Left renal cortex interstitium (tissue), 4 donors: ENCODE measurements at regions not wholly inside any gene's neighbourhood (a gene's known extent, or its start where the extent isn't known, plus 50 kb on each side); places are given as distances from the start of the nearest gene placed in this dataset.
"Not testable (repeated sequence)": the region's sequence is repeated elsewhere in the genome, so short reads cannot be mapped to it uniquely, and the experiment has no call there.

Experiments
- DNase-seq, 4 donors: peaks; one replicate each; pipeline ENCODE4 v3.0.0-alpha.2; 2013; ENCODE audit warnings: low read depth in 4 of 4, low spot score in 2 of 4, missing footprints in 1 of 4

DNA sequence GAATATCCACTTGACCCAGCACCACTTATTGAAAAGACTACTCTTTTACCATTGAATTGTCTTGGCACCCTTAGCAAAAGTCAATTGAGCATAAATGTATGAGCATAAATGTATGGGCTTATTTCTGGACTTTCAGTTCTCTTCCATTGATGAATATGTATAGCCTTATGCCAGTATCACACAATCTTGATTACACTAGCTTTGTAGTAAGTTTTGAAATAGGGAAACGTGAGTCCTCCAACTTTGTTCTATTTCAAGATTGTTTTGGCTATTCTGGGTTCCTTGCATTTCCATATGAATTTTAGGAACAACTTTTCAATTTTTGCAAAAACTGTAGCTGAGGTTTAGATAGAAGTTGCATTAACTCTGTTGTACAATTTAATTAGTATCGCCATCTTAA lies 601.0 kb downstream of the TLE1 start:
- no peak for DNase-seq

DNA sequence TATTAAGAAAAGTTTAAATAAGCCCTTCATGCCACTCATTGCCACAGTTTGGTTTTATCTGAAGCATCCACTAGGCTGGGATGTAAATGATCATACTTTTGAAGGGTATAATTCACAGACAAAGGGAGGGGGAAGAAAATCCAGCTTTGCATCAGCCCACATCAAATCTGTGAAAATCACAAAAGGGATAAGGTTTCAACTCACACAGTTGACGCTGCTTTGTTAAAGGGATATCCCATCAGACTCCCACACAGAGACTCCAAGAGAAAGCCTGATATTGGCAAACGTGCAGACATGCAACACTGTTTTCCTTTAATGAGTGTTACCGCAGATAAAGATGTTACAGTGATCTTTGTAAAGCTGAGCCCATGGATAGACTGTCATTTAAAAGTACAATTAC lies 602.9 kb downstream of the TLE1 start:
- no peak for DNase-seq

DNA sequence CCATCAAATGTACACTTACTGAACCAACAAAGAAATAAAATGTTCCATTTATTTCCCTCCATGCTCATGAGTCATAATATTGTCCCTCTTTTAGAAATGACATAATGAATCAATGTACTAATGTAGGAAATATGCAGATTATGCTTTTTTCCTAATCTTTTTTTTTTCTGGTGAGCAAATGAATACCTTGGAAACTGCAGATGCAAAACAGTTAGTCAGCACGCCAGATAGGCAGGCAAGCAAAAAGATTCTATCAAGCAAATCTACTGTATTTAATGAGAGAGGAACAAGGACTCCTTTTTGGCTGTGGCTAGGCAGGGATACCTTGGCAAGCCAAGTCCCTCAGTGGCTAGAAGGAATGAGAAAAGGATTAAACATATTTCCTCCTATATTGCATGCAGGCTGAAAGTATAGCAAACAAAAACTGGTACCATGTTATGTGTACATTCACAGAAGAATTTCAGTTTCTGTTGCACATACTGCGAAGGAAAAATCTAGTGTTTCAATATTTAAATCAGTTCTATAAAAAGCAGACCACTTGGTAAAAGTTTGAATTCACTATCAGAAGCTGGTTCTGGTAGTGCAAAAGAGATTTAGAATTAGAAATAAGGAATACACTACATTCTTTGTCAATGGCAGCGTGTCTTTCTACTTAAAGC lies 605.4 kb downstream of the TLE1 start:
- no peak for DNase-seq

DNA sequence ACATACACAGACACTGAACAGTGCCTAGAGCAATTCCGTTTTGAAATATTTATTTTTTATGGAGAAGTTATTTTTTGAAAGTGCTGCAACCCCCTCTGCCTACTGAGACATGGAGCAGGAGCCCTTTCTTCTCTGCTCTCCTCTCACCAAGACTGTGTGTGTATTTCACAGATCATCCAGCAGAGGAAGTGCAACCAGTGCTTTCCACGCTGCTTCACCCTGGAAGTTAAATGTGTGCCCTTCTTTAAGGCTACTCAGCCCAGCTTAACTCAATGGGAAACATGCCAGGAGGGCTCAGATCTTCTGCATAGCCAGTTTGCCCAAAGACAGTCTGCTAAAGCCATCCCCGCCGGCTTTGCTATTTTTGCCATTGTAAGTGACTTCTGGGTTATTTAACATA lies 606.3 kb downstream of the TLE1 start:
- no peak for DNase-seq

DNA sequence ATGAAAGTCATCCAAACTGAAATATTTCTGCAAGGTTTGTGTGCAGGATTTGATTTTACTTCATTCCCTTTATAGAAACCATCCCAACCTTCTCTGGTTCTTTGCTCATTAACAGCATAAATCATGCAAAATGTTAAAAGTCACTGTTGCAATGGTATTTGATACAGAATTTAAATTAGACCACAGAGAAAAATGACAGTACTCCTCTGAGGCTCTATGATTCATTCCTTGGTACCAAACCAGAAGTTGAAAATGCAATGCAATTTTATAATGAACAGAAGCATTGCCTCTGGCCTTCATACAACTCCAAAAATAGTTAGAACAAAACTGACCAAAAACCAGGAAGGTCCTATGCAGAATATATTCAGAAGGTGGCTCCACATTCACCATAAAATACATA lies 607.1 kb downstream of the TLE1 start:
- DNase-seq = no peak

DNA sequence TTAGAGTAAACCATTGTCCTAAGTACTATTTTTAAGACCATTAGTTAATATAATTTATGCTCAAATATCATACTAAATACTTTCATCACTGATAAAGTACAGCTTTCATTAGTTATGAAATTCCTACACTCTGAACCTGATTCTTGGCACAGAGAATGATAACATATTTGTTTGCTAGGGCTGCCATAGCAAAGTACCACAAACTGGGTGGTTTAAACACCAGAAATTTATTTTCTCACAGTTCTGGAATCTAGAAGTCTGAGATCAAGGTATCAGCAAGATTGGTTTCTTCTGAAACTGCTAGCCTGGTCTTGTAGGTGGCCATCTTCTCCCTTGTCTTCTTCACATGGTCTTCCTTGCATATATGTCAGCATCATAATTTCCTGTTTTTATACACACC lies 608.4 kb downstream of the TLE1 start:
- no peak for DNase-seq

DNA sequence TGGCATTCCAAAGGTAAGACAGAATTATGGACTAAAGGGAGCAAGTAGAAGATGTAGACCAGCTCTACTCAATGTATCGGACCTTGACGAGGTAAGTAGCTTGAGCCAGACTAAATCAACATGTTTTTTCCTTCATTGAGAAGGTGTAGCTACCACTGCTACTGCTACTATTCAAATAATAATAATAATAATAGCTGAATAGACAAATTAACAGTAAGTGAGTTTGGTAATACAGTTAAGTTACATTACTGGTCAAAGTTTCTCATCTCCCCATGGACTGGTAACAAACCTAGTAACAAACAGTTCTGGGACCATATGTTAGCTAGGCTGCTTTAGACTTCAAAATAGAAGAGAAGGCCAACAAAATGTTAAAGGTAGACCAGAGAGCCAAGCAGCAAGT lies 609.2 kb downstream of the TLE1 start:
- DNase-seq = no peak

DNA sequence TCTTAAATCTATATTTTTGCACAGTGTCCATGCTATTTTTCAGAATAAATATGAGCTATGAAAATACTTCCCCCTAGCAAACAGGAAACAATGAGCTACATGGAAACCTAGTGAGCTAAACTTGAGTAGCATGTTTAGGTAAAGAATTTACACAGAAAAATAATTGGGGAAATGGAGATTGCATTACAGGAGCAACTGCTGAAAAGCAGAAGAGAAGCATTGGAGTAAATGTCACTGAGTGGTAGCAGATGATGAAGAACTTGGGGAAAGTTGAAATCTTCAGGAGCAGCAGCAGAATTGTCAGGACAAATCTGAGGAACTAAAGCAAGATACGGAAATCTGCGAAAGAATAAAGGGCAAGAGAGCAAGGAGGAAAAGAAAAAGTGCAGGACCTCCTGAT lies 610.3 kb downstream of the TLE1 start:
- no peak for DNase-seq

DNA sequence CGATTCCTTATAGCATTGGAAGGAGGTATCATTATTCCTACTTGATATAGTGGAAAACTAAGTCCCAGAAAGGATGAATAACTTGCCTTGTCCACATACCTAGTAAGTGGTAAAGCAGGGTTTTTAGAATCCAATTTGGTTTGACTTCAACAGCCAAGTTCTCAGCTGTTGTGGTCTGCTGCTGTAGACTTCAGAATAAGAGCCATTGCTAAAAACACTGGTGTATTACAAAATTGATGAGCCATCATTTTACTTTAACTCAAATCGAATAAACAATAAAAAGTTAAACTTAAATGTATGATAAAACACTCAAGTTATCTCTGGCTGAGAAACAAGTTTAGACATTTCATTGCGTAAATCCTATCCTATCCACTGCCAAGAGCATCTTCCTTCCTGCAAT lies 610.8 kb downstream of the TLE1 start:
- DNase-seq = no peak

DNA sequence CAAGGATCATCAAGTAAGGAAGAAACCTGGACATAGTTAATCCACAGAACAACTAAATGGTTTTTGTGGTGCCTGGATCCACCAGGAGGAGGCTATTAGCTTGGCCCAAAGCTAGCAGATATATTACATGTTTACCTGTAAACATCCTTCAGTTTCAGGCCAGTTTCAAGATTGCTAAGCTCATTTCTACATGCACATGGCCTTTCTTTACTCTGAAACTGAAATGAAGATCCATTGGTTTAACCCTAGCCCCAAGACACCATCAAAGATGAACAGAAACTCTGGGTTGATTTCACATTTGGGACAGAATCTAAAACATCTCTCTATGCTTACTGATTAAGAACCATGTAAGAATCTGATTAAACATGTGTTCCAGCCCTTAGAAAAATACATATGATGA lies 611.8 kb downstream of the TLE1 start:
- no peak for DNase-seq

DNA sequence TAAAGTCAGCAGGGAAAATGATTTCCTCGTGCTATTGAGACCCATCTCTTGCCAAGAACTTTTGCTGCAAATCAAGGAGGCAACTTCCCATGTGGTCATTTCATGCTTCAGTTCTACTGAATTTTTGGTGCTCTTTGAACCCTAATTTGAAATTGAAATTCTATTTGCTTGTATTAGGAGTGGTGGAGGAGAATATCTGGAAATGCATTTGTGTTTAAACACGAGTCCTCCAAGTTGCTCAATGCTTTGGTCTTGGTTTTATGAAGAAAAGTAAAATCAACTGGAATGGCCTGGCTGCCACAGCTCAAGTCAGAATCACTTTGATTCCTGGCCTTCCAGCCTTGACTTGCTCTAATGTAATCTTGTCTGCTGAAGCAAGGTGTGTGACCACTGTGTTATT lies 613.2 kb downstream of the TLE1 start:
- DNase-seq = no peak

DNA sequence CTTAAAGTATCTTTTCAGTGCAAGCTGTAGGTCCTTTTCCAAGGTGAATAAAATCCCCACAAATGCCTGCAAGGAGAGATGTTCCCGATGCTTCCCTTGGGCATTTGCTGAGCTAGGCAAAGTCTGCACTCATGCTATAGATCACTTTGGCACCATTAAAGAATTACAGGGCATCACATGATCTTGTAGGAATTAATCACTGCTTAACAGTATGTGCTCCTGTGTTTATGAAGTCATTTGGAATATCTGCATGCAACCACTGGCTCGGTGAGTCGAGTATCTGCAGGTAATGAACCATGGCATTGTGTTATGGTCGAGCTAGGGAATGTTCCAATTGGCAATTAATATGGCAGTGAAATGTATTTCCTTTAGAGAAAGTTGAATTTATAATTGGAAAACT lies 615.1 kb downstream of the TLE1 start:
- DNase-seq = no peak

DNA sequence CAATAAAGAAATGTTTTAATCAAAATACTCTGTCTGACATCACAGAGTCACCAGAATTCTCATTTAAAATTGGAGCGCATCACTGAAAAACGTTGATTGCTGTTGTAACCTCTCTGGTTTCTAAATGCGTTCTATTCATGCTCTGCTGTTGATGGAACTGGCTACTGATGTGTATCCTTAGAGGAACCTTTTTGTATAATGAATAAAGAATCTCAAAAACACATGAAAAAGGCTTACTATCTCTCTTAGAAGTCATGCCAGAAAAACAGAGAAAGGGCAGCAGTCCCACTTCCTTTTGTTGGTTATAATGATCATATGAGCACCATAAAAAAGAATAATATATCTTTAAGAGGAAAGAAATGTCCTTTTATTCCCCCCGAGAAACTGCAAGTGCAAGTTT lies 615.5 kb downstream of the TLE1 start:
- DNase-seq = no peak

DNA sequence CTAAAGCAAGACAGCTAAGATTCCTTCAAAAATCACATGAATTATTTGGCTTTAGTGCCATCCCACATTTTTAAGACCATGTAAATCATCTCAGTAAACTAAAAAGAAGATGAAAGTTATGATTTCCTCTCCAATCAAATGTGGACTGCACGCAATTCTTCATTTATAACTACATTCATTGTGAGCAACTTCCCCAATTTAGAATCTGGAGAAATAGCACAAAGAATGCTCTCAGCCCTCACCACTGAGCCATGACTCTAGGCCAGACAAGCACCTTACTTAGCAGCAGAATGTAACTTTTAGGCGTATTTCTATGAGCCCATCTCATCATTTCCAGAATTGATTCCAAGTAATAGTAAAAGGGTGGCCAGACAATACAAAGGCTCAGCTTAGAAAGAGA lies 616.6 kb downstream of the TLE1 start:
- DNase-seq = no peak

DNA sequence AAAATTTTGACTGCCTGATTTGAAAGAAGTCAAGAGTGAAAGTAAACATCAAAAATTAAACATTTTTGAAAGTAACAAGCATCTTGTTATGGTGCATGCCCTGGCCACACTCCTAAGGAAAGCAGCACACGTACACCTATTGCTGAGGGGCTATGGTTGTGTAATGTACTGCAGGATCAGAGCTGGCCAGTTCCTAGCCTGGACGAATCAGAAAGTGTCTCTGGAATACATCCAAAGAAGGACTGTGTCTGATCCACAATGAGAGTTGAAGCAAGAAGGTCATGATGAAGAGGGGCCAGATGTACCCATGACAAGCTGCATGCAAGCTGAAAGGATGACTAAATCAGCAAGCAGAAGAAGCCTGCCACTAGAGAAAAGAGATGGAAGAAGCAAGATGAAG lies 618.2 kb downstream of the TLE1 start:
- no peak for DNase-seq

DNA sequence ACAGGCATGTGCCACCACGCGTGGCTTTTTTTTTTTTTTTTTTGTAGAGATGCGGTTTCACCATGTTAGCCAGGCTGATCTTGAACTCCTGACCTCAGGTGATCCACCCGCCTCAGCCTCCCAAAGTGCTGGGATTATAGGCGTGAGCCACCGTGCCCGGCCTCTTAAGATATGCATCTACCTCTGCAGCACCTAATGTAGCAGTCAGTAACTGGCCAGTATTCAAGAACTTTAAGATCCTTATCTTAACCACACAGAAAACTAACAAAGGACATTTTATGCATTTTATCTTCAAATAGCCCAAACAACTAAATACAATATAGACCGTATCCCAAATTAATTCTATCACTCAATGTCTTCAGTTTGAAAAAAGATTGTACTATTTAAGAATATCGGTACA lies 618.7 kb downstream of the TLE1 start:
- DNase-seq = no peak

DNA sequence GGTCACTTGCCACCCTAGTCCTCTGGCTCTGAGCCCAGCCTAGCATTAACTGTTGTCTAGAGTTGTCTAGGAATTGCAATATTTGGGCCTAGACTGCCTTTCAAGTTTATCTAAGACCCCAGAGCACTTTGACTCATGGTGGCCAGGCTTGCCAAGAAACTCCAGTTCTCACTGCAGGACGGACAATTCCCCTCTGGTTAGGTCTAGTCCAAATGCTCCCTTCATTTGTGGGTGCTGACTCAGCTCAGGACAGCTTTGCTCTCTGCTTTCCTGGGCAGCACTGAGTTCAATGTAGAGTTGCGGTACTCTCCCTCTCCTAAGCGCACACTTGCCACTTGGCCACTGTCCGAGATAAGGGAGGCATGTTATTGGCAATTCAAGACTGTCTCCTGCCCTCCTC lies 619.4 kb downstream of the TLE1 start:
- no peak for DNase-seq

DNA sequence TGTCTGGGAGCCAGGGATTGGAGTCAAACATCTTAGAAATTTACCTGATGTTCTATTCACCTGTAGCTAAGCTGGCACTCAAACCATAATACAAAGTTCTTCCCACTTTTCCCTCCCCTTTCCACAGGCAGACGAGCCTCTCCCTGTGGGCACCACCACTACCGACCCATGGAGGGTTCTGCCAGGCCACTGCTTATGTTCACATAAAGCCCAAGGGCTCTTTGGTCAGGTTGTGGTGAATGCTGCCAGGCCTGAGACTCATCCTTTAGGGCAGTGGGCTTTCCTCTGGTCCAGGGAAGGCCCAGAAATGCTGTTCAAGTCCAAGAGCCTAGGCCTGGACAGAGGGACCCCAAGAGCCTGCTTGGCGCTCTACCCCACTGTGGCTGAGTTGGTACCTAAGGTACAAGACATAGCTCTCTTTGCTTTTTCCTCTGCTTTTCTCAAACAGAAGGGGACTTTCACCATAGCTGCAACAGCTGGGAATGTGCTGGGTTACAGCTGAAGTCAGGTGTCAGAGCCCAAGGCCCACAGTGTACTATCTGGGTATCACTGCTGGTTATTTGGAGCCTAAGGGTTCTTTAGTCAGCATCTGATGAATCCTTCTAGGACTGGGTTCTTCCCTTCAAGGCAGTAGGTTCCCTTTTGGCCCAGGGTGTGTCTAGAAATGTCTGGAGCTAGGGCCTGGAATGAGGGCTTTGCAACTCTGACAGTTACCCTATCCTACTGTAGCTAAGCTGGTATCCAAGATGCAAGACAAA lies 620.1 kb downstream of the TLE1 start:
- no peak for DNase-seq

DNA sequence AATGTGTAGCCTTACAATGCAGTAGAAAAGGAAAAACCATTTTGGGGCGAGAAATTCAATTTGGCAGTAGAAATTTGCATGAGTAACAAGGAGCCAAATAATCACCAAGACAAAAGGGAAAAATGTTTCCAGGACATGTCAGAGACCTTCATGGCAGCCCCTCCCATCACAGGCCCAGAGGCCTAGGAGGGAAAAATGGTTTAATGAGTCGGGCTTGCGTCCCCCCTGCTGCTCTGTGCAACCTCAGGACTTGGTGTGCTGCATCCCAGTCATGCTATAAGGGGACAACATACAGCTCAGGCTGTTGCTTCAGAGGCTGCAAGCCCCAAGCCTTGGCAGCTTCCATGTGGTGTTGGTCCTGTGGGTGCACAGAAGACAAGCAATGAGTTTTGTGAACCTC lies 626.4 kb downstream of the TLE1 start:
- DNase-seq = not testable (repeated sequence)

DNA sequence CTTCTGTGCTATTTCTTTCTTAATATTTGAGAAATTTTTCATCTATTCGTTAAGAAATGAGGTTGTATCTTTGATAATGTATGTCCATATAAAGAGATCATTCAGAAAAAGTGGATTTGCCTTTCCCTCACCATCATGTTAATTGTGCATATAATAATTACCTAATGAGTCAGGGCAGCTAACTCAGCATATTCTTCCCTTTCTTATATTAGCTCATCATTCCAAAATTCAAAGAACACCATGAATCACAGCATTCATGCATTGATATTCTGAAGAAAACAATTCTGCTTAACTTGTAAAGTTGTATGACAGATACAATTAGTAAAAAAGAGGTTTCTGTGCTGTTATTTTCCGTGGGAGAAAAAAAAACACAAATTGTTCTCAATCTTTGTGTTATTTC lies 630.6 kb downstream of the TLE1 start:
- no peak for DNase-seq

DNA sequence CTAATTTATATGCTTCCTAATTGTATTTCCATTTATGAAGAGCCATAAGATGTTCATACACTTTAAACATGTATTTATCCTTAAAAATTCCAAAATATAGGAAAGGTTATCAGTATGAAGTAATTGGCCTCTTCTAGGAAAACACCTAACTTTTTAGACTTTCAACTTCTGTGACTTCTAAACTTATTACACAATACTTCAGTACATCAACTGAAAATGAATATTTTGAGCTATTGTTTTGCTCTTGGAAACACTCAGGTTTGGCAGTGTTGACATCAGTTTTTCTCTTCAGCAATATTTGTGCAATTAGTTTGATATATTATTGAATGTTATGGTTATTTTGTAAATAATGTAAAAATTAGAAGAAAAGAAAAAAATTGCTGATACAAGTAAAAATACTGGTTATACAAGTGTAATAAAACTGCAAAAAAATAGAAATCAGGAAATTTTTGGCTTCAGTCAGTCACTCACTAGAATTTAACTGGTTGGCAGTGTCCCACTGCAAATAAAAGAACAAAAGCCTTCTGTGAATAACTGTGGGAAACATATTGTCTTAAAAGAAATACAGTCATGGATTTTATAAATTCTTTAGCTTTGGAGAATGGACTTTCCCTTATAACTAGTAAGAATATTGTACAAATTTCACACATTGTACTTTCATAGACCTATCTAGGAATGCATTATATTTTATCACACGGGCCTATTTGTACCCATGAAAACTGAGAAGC lies 635.9 kb downstream of the TLE1 start:
- no peak for DNase-seq

DNA sequence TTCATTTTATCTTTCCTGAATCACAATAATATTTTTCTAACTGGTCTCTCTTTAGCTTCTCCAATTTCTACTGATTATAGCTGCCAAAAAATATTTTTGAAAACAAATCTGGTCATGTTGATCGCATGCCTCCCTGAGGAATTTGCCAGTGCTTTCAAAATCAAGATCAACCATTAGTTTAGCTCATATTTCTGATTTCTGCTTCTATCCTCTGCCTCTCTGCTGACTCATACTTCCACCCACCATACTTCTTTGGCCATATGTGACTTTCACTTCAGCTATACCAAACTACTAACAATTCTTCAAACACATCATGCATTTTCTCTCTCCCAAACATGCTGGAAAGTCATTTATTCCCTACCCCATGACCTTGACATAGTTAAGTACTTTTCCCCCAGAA lies 636.5 kb downstream of the TLE1 start:
- DNase-seq = no peak
